ENCODE measurements at regions not wholly inside any gene's neighbourhood (a gene's known extent, or its start where the extent isn't known, plus 50 kb on each side); places are given as distances from the start of the nearest gene placed in this dataset.

DNA sequence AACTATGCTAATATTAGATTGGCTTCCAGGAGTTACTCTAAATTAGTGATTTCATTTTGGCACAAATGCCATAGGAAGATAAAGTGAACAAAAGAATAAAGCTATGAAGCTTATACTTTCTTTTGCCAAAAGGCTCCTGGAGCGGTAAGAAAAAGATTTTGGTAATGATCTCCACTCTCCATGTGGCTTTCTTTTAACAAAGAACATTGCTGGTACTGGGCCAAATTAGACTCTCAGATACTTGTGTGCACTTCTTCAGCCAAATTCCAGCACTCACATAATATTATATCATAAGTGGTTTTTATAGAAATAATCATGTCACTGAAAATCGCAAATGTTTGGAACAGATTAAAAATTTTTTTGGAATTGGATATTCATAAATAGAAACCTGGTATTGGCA is 142.4 kb upstream of the FGF13 start:
- TF ChIP-seq, protein P1, sequence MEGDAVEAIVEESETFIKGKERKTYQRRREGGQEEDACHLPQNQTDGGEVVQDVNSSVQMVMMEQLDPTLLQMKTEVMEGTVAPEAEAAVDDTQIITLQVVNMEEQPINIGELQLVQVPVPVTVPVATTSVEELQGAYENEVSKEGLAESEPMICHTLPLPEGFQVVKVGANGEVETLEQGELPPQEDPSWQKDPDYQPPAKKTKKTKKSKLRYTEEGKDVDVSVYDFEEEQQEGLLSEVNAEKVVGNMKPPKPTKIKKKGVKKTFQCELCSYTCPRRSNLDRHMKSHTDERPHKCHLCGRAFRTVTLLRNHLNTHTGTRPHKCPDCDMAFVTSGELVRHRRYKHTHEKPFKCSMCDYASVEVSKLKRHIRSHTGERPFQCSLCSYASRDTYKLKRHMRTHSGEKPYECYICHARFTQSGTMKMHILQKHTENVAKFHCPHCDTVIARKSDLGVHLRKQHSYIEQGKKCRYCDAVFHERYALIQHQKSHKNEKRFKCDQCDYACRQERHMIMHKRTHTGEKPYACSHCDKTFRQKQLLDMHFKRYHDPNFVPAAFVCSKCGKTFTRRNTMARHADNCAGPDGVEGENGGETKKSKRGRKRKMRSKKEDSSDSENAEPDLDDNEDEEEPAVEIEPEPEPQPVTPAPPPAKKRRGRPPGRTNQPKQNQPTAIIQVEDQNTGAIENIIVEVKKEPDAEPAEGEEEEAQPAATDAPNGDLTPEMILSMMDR (IDR thresholded peaks at IDR 0.05): no peak
- TF ChIP-seq POLR2A (IDR thresholded peaks at IDR 0.05): no peak

Data from Peyer's patch (tissue), 4 donors.